ENCODE measurements at regions not wholly inside any gene's neighbourhood (a gene's known extent, or its start where the extent isn't known, plus 50 kb on each side); places are given as distances from the start of the nearest gene placed in this dataset.

- peaks cover 4% of the 10 kb centered on the region; the same call in 1 of the 2 replicates for H3K27me3 Mint-ChIP-seq (ENCODE audit: low read depth)
These were observed 312.5 kb upstream of the FLRT2 start for GRCh38 chr14:85217412-85217811.

DNA sequence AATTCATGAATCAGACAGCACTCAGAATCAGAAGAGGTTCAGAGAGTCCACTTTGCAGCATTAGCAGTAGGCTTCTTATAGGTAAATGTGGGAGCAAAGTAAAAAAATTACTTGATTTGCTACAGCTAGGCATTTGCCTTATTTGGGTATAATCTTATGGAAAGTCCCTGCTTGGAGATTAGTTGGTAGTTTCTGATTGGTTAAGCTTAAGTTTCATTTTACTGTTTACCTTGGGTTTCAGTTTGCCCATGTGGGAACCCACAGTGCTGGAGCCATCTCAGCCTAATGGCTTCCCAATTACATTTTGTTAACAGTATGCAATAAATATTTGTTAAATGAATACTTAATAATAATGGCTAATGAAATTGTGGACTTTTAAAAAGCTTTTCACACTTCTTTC lies 311.0 kb upstream of the FLRT2 start:
- TF ChIP-seq, protein P1, sequence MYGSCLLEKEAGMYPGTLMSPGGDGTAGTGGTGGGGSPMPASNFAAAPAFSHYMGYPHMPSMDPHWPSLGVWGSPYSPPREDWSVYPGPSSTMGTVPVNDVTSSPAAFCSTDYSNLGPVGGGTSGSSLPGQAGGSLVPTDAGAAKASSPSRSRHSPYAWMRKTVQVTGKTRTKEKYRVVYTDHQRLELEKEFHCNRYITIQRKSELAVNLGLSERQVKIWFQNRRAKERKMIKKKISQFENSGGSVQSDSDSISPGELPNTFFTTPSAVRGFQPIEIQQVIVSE (CRISPR knock-in tag; IDR thresholded peaks at IDR 0.05; ENCODE audit: borderline replicate concordance): no peak
- TF ChIP-seq ZNF138 (CRISPR knock-in tag; conservative IDR thresholded peaks at IDR 0.05) (no peak), OVOL2 (CRISPR knock-in tag; IDR thresholded peaks at IDR 0.05; ENCODE audit: borderline replicate concordance) (no peak), ETV6 (CRISPR knock-in tag; IDR thresholded peaks at IDR 0.05) (no peak), HMGA2 (CRISPR knock-in tag; IDR thresholded peaks at IDR 0.05) (no peak), JAZF1 (CRISPR knock-in tag; IDR thresholded peaks at IDR 0.05) (no peak)
- POLR2A ChIA-PET: no interaction called here
- peaks cover 39% of the 10 kb centered on the region for H3K4me1 Mint-ChIP-seq
- no peak for ATAC-seq
- no peak overlapping the region for H3K27ac Mint-ChIP-seq
- no peak overlapping the region for H3K4me3 Mint-ChIP-seq
- DNase-seq (ENCODE audit: low spot score): no peak
- CTCF ChIA-PET: no interaction called here
- H3K36me3 Mint-ChIP-seq: peaks cover 8% of the 10 kb centered on the region
- peaks cover 9% of the 10 kb centered on the region for H3K9me3 Mint-ChIP-seq
- H3K27me3 Mint-ChIP-seq (ENCODE audit: low read depth): no peaks in the 10 kb centered on the region

More at GRCh38 chr14:85217412-85217811, 312.5 kb upstream of the FLRT2 start:
- CTCF ChIA-PET: no interaction called here
- POLR2A ChIA-PET: no interaction called here
- Mint-ChIP-seq H3K9me3 (peaks cover 18% of the 10 kb centered on the region), H3K4me1 (peaks cover 23% of the 10 kb centered on the region), H3K36me3 (peaks cover 13% of the 10 kb centered on the region), H3K27ac (no peak overlapping the region), H3K4me3 (no peak overlapping the region)
- ATAC-seq (no peak), DNase-seq (ENCODE audit: low spot score) (no peak)
- TF ChIP-seq CTCF (IDR thresholded peaks at IDR 0.05) (no peak), ATF1 (CRISPR knock-in tag; IDR thresholded peaks at IDR 0.05) (no peak), ARID4B (CRISPR knock-in tag; IDR thresholded peaks at IDR 0.05; ENCODE audit: borderline replicate concordance) (no peak)

GRCh38 chr14:85221832-85222231 lies 308.1 kb upstream of the FLRT2 start:
- ChIA-PET POLR2A (no interaction called here), CTCF (no interaction called here)
- DNase-seq (ENCODE audit: low spot score) (no peak), ATAC-seq (no peak)
- no peak overlapping the region for H3K4me3 Mint-ChIP-seq
- peaks cover 14% of the 10 kb centered on the region for H3K9me3 Mint-ChIP-seq
- peaks cover 45% of the 10 kb centered on the region for H3K4me1 Mint-ChIP-seq
- no peak for TF ChIP-seq TCF7 (CRISPR knock-in tag; IDR thresholded peaks at IDR 0.05; ENCODE audit: low read depth)
- TF ChIP-seq CREB1 (CRISPR knock-in tag; IDR thresholded peaks at IDR 0.05): no peak
- no peak for TF ChIP-seq JUN (CRISPR knock-in tag; IDR thresholded peaks at IDR 0.05)
- TF ChIP-seq SOX15 (CRISPR knock-in tag; IDR thresholded peaks at IDR 0.05): no peak
- no peak for TF ChIP-seq PRRX2 (CRISPR knock-in tag; IDR thresholded peaks at IDR 0.05)
- TF ChIP-seq, protein P2, sequence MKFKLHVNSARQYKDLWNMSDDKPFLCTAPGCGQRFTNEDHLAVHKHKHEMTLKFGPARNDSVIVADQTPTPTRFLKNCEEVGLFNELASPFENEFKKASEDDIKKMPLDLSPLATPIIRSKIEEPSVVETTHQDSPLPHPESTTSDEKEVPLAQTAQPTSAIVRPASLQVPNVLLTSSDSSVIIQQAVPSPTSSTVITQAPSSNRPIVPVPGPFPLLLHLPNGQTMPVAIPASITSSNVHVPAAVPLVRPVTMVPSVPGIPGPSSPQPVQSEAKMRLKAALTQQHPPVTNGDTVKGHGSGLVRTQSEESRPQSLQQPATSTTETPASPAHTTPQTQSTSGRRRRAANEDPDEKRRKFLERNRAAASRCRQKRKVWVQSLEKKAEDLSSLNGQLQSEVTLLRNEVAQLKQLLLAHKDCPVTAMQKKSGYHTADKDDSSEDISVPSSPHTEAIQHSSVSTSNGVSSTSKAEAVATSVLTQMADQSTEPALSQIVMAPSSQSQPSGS (CRISPR knock-in tag; IDR thresholded peaks at IDR 0.05; ENCODE audit: borderline replicate concordance, low read depth): no peak
- no peak for TF ChIP-seq JAZF1 (CRISPR knock-in tag; IDR thresholded peaks at IDR 0.05)
- H3K27me3 Mint-ChIP-seq (ENCODE audit: low read depth): no peaks in the 10 kb centered on the region
- H3K27ac Mint-ChIP-seq: no peak overlapping the region
- H3K36me3 Mint-ChIP-seq: peaks cover 8% of the 10 kb centered on the region

Measured in WTC11 (cell line).